KMS-11 (cell line): ENCODE measurements at regions not wholly inside any gene's neighbourhood (a gene's known extent, or its start where the extent isn't known, plus 50 kb on each side); places are given as distances from the start of the nearest gene placed in this dataset.

Source experiments
- H2AFZ ChIP-seq: fragments of 200-600 bp; sonication (generic); 2 replicates; pipeline ENCODE4 v1.6.1; 2016; ENCODE audit warnings: antibody characterized with exemption, mixed run types, low read depth
- H3K27ac ChIP-seq: fragments of 200-600 bp; sonication (generic); 2 replicates; pipeline ENCODE4 v1.6.1; 2016; ENCODE audit warnings: mild to moderate bottlenecking, mixed run types
- H3K27me3 ChIP-seq: fragments of 200-600 bp; sonication (generic); 2 replicates; pipeline ENCODE4 v1.6.1; 2017; ENCODE audit warnings: mild to moderate bottlenecking, low read depth, mixed run types, moderate library complexity; ENCODE audit not compliant: insufficient read depth
- H3K36me3 ChIP-seq: fragments of 200-600 bp; sonication (generic); 2 replicates; pipeline ENCODE4 v1.6.1; 2017; ENCODE audit warnings: mild to moderate bottlenecking, mixed run types; ENCODE audit not compliant: insufficient read depth
- H3K4me1 ChIP-seq: fragments of 200-600 bp; sonication (generic); 2 replicates; pipeline ENCODE4 v1.6.1; 2016; ENCODE audit warnings: mild to moderate bottlenecking, low read depth, mixed run types; ENCODE audit not compliant: poor library complexity, severe bottlenecking
- H3K4me2 ChIP-seq: fragments of 200-600 bp; sonication (generic); 2 replicates; pipeline ENCODE4 v1.7.0; 2016; ENCODE audit warnings: mild to moderate bottlenecking, mixed run types
- H3K4me3 ChIP-seq: fragments of 200-600 bp; sonication (generic); IDR thresholded peaks from 2 replicates; pipeline ENCODE4 v1.6.1; 2017; ENCODE audit warnings: low read depth, low read length, mixed read lengths; ENCODE audit not compliant: insufficient read depth
- H3K79me2 ChIP-seq: fragments of 200-600 bp; sonication (generic); 2 replicates; pipeline ENCODE4 v1.6.1; 2016; ENCODE audit warnings: low read depth, mixed run types; ENCODE audit not compliant: insufficient read depth
- H3K9ac ChIP-seq: fragments of 200-600 bp; sonication (generic); 2 replicates; pipeline ENCODE4 v1.6.1; 2016; ENCODE audit warnings: mild to moderate bottlenecking, mixed run types
- H4K20me1 ChIP-seq: fragments of 200-600 bp; sonication (generic); 2 replicates; pipeline ENCODE4 v1.6.1; 2016; ENCODE audit warnings: mild to moderate bottlenecking, mixed run types; ENCODE audit not compliant: insufficient read depth
- CTCF ChIP-seq: fragments of 200-600 bp; sonication (generic); conservative IDR thresholded peaks from 2 replicates; pipeline ENCODE4 v1.6.1; 2017; ENCODE audit warnings: low read depth, mild to moderate bottlenecking, antibody characterized with exemption, low read length, moderate library complexity, mixed read lengths

DNA sequence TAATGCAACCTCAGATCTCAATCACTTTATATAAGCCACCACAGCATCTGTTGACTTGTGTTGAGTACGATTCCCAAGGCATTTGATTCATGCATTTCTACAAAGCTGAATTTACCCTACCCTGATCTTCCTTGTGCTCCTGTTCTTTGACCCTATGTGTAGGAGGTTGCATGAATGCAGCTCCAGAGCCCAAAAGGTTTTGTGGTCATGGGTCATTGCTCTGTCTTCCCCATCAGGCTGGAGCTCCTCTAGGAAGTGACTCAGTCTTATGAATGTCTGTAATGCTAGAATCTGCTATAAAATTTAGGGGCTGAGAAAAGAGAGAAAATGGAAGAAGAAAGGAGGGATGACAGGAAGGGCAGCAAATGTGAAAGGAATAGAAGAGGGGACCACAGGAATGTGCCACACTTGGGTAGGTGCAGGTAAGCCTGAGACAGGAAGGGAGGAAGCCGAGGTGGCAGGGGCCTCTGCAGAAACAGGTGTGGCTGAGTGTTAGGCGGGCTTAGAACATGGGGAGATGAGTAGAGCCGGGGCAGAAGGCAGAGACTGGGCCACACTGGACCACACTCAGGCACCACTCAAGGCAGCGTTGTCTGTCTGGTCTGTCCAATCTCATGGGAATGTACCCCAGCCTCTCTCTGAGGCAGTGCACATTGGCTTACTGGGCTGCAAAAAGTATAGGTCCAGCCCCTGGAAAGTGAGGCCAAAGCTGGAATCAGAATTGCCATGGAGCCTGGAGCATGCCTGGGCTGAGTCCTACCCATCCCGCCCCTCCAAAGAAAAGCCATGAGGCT, 334.1 kb downstream of the BCL11B start:
- Histone ChIP-seq H3K27ac (no peak overlapping the region), H3K27me3 (no peaks in the 10 kb centered on the region), H3K4me3 (no peak overlapping the region), H3K79me2 (no peaks in the 10 kb centered on the region), H3K9ac (no peak overlapping the region), H3K36me3 (no peaks in the 10 kb centered on the region), H3K4me2 (no peak overlapping the region), H3K4me1 (no peaks in the 10 kb centered on the region), H4K20me1 (no peaks in the 10 kb centered on the region), H2AFZ (no peak overlapping the region)
- TF ChIP-seq CTCF = no peak

- no peaks in the 10 kb centered on the region for H3K79me2 ChIP-seq
- no peaks in the 10 kb centered on the region for H3K36me3 ChIP-seq
- H4K20me1 ChIP-seq = no peaks in the 10 kb centered on the region
- H3K9ac ChIP-seq = no peak overlapping the region
- no peak overlapping the region for H2AFZ ChIP-seq
- TF ChIP-seq CTCF = no peak
- no peak overlapping the region for H3K4me2 ChIP-seq
- H3K27me3 ChIP-seq = no peaks in the 10 kb centered on the region
- no peak overlapping the region for H3K27ac ChIP-seq
- no peaks in the 10 kb centered on the region for H3K4me1 ChIP-seq
- H3K4me3 ChIP-seq = no peak overlapping the region
Measured at GRCh38 chr14:98940693-98941437, 331.1 kb downstream of the BCL11B start.

GRCh38 chr14:98941481-98941880, 330.5 kb downstream of the BCL11B start:
- H3K27me3 ChIP-seq = no peaks in the 10 kb centered on the region
- no peaks in the 10 kb centered on the region for H4K20me1 ChIP-seq
- no peak overlapping the region for H2AFZ ChIP-seq
- no peak overlapping the region for H3K27ac ChIP-seq
- no peaks in the 10 kb centered on the region for H3K4me1 ChIP-seq
- no peak overlapping the region for H3K4me2 ChIP-seq
- TF ChIP-seq CTCF = no peak
- H3K9ac ChIP-seq = no peak overlapping the region
- H3K36me3 ChIP-seq = no peaks in the 10 kb centered on the region
- no peaks in the 10 kb centered on the region for H3K79me2 ChIP-seq
- H3K4me3 ChIP-seq = no peak overlapping the region

DNA sequence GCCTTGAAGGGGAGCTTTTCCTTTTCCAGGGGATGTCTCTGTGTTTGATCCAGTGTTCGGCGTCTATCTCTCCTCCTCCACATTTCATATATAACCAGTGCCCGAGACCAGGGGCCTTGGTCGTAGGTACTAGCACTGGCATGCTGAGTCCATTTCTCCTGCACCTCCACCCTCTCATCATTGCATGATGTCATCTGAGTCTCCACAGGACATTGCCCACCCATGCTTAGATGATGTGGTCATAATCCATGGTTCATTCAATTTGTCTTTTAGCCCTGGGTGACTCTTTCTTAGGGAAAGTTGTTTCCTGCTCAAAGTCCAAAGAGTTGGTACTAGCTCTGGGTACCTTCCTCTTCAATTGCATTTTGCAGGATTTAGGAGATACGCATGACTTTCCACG, 328.1 kb downstream of the BCL11B start:
- Histone ChIP-seq H4K20me1 (no peaks in the 10 kb centered on the region), H3K36me3 (no peaks in the 10 kb centered on the region), H3K4me3 (no peak overlapping the region), H2AFZ (no peak overlapping the region), H3K4me2 (no peak overlapping the region), H3K27me3 (no peaks in the 10 kb centered on the region), H3K9ac (no peak overlapping the region), H3K79me2 (no peaks in the 10 kb centered on the region), H3K27ac (no peak overlapping the region), H3K4me1 (no peaks in the 10 kb centered on the region)
- TF ChIP-seq CTCF = no peak
